HG03432 (cell line): ENCODE measurements at regions not wholly inside any gene's neighbourhood (a gene's known extent, or its start where the extent isn't known, plus 50 kb on each side); places are given as distances from the start of the nearest gene placed in this dataset.

Experiments used
- ATAC-seq: cut with Tn5 transposase; IDR thresholded peaks from one replicate; pipeline ENCODE4 v1.9.1; 2021; ENCODE audit warnings: mild to moderate bottlenecking, moderate library complexity; ENCODE audit not compliant: unreplicated experiment

DNA sequence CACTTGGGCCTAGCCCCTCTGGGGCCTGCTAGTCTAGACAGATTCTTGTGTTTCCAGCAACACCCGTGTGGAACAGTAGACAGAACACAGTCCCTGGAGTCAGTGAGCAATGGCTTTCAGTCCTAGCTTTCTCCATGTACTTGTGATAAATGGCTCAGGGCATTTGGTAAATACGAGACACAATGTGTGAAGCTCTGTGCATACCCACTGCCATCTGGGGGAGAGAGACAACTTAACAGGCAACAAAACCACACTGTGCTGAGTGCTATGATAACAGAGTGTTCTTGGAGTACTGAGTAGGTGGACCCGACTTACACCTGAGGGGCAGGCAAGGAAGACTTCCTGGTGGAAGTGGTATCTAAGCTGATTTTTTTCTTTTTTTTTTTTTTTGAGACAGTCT is 86.3 kb upstream of the TBX3 start:
- no peak for ATAC-seq

DNA sequence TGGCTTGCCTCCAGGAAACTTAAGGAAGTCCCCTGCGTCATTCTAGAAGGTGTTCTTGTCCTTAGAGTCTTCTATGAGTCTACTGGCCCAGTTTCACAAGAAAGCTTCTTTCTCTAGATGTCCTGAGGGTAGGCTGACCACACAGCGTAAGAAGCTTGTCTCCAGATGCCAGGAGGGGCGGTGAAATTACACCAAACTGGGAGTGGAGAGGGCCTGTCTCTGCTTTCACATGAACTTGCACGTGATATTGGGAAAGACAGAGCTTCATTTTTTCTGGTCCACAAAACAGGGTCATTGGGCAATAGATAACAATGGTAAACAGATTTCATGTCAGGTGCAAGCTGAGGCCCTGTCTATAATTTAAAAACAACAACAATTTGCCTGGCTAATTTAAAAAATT is 85.7 kb upstream of the TBX3 start:
- ATAC-seq: no peak

DNA sequence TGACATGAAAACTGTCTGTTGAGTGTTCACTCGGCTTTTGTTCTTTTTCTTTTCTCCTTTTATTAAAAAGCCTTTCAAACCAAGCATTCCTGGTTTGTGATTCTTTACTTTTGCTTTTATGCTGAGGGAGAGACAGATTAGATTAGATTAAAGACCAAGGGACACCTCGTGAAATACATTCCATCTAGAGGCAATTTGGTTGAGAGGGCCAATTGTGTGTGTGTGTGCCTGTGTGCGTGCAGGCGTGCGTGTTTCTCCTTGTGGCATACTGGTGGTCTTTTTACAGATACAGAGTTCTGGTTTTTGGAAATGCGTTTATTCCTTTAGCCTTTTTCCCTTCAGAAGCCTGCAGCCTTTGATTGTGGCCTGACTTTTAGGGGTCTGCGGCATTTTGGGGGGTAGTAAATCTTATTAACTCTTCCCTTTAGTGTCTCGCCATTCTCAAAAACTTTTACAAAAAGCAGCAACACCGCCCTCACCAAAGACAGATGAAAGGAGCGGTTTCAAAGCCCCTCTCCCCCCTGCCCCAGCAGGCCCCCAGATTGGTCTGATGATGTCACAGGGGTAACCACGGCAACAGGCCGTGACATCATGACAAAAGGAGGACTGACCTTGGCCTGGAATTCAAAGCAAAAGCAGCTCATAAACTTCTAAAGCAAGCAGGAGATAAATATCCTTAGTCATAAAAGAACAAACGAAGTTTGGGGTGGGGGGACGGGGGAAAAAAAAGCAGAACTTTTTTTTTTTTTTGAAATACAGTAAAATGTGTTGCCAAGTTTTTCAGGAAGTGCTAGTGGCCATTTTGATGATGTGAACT is 84.1 kb upstream of the TBX3 start:
- ATAC-seq: no peak

DNA sequence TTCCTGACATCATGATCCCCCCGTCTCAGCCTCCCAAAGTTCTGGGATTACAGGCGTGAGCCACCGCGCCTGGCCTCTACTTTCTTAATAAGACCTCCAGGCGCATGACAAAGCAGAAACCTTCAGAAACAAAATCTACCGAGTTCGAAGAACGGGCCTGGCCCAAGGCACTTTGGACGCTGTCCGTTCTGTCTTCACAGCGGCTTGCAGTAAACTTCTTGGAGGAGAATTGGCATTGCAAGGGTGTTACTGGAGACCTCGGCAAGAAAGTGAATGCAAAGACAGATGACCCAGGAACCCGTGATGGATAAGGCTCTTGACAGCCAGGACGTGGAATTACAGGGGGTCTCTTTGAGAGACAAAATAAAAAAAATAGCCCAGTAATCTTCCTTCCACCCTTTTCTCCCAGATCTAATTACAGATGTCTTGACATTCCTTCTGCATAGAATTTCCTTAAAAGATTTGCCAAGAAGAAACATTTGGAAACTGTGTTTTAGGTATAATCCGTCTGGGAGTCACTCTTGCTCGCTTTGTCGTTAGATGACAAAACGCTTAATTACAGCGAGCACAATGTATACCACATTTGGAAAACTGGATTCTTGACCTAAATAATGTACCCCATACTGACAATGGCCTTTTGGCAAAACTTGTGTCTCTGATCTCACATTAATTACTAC is 83.2 kb upstream of the TBX3 start:
- ATAC-seq: no peak

DNA sequence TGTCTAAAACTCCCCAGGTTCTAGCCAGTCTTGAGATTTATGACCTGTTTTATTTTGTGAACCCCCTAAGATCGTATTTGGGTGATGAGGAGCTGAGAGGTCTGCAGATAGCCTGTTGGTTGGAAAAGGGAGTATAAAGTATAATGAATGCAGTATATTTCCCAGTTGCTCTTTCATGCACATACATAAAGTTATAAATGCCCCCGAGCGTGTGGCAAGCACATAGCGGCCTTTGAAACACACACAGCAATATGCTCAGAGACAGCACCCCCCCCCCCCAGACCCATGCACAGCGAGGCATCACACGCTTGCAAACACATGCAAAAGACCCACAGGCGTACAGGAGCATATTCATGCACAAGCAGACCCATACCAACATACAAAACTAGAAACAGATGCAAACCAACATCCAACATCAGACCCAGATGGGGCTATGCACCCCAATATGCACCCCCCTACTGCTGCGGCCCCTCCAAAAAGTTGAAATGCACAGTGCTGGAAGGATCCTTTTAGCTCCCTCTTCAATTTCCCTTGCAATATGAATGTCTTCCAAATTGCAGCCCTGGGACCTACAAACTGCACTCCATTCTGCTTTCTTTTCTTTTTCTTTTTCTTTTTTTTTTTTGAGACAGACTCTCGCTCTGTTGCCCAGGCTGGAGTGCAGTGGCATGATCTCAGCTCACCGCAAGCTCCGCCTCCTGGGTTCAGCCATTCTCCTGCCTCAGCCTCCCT is 82.2 kb upstream of the TBX3 start:
- ATAC-seq: no peak

DNA sequence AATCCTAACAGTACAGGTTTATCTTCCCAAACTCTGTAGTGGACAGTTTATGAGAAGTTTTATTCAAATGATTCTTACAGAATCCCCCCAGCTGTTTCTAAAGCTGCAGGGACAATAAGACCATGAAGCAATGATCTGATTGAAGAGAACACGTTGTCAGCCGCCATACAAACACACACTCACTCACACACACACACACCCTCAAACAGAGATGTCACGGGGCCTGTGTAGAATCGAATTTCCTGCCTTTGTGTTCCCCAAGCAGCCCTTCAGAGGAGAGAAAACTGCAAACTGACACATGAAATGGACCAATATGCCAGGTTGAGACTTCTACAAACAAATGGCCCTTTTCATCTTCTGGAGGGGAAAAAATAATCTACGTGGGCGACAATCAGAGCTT is 80.5 kb upstream of the TBX3 start:
- ATAC-seq: no peak

DNA sequence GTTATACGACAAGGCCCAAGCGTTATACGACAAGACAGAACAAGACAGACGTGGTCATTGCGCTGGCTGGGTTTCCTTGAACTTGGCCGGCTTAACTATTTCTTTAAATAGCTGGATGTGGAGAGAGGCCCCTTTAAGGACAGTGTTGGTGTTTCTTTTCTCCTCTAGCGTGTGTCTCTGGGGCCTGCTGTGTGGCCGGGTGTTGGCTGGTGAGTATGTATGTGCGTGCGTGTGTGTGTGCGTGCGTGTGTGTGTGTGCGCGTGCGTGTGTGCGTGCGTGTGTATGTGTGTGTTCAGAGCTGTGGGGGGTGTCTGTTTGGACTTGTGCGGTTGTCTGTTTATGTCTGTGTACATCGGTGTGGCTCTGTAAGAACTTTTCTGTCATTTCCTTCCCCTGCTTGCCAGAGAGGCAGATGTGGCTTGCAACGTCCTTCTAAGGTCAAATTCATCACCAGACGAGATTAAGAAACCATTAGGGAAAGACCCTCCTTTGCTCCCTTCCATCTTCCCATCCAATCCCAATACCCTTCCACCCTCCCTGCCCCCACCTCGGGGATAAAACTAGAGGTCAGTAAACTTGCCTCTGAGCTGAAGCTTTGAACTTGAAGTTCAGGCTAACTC is 78.6 kb upstream of the TBX3 start:
- no peak for ATAC-seq

DNA sequence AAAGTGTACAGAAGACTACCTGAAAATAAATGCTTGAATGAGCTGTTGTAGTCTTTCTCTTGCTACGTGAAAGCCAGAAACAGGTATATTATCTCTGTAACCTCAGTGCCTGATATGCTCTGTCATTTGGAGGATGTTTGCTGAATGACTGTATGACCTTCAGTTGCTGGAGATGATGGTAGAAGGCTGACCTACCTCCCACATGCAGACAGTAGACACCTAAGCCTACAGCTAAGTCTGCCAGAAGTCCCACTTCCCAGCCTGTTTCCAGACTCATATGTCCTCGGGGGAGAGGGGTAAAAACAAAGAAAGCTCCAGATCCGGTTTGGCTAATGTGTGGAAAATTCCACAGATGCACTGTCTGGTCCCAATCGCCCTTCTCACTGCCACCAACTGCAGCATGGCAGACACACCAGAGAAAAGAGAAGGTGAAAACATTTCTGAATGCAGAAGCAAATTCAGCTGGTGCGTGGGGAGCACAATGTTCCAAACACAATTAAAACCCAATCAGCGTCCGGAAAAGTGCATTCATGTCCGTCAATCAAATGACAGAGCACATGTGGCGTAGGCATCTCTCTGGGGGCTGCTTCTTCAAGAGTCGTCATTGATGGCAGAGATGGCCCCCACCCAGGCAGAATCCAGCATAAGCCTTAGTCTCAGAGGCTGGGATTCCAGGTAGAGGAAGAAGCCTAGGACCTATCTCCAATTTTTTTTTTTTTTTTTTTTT is 76.3 kb upstream of the TBX3 start:
- no peak for ATAC-seq

DNA sequence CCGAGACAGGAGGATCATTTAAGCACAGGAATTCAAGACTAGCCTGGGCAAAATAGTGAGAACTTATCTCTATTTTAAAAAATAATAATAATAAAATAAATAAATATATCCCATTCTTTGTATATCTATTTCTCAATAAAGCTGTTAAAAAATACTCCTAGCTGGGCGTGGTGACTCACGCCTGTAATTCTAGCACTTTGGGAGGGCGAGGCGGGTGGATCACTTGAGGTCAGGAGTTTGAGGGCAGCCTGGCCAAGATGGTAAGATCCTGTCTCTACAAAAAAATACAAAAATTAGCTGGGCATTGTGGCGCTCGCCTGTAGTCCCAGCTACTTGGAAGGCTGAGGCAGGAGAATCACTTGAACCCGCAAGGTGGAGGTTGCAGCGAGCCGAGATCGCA is 75.7 kb upstream of the TBX3 start:
- ATAC-seq: no peak

DNA sequence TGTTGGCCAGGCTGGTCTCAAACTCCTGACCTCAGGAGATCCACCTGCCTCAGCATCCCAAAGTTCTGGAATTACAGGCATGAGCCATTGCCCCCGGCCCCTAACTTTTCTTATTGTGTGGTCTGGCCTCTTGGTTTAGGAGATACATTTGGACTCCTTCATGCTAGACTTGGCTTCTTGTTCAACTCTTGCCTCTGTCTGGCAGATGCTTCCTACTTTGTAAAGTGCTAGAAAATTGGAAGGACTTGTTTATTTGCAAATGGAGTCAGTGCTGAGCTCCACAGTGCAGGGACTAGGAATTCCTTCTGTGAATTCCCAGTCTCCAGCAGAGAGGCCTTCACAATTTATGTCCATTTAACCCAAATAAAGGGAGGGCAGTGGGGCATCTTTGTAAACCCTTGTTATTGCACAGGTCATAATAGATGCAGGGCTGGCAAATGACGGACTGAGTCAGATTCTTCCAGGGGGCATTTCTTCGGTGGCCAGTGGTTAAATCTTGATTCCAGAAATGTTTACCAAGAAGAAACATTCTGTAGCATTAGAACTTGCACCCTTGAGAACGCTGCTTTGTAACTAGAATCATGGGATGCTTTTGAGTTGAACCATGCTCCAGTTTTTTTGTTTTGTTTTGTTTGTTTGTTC is 73.8 kb upstream of the TBX3 start:
- no peak for ATAC-seq

DNA sequence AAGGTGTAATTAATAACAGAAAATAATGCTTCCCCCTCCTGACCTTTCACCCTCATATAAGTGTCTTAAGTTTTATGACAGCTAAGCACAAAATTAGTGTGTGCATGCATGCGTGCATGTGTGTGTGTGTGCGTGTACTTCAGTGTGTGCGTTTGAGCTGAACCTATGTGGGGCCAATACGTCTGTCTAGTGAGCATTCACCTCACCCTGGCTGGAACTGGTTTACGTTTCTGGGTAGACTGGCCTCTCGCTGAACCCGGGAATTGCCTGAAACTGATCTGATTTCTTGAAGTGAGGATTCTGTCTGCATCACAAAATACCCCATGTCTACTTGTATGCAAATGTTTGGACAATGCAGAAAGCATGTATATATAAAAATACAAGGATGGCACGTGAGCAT is 68.2 kb upstream of the TBX3 start:
- ATAC-seq: no peak

DNA sequence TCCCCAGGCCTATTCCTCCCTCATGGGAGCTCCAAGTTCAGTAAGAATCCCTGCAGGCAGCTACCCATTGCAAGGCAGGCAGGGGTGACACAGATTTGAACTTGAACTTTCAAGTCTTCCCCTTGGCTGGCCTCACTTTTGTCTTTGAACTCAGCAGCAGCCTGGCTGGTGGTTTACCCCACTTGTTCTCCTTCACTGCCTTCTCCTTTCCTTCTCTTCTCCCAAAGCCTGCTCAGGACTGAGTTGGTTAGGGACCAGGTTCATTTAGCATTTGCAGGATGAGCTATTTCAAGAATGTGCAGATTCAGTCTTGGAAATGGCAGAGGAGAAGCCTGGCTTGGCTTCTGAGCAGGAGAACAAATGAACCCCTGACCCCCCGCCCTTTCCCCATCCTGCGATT is 67.7 kb upstream of the TBX3 start:
- no peak for ATAC-seq

DNA sequence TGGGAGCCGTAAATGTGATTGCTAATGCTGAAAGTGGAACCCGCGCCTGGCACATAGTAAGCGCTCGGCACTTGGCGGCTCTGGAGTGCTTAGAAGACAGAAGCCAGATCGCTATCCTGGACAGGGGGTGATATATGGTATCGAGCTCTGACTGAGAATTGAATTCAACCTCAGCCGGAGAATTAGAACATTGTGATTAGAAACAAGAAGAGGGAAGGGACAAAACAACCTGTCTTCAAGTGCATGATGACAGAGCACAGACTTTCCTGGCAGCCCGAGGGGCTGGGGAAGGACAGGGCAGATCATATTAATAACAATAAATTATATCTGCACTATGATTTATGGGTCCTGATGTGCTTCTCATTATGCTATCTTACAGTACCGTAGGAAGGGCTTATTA is 66.9 kb upstream of the TBX3 start:
- no peak for ATAC-seq

DNA sequence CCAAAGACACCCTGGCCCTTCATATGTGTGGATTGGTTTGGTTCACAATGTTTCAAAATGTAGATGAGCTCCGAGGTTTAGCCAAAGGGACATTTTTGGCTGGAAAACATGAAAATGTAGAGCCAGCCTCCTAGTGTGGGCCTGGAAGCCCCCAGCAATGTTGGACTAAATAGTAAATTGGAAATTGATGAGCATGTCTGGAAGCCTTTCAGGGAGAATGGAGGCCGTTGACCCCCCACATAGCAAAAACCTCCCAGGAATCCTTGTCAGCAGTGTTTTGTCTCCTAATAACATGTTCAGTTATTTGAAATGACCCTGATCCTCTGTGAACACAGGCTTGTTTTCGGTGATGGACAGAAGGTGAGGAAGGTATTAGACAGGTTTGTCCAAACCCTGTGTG is 65.1 kb upstream of the TBX3 start:
- no peak for ATAC-seq

DNA sequence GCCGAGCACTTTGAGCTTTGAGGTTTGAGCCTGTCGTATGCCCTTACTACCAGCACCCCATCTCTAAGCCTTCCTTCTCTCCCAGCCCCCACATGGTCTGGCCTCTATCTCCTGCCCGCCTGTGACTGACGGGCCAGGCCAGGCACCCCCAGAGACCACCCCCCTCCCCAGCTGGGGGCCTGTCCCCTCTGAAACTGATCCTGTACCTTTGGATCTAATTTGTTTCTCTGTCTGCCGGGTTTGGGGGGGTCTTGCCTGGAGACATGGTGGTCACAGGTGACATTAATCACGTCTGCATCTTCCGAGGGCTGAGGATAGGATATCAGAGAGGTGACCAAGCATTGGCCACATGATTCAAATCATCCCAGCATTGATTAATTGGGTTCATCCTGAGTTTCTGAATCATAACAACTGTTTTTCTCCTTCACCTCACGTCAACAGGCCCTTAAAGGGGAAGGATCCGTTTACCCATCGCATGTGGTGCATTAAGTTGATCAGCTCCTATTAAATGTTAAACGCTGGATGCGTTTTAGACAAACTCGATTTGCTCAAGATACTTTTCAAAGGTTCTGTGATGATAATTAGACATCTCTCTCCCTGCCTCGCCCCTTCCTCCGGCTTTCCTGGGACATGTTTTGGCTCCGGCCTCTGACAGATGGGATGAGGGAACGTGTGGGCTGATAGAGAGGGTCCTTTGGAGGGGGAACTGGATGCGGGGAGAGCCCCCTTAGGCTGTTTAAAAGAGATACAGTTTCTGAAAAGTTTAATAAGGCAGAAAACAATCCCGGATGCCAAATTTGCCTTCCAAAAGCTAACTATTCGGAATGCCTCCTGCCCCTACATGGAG is 63.3 kb upstream of the TBX3 start:
- ATAC-seq: no peak

DNA sequence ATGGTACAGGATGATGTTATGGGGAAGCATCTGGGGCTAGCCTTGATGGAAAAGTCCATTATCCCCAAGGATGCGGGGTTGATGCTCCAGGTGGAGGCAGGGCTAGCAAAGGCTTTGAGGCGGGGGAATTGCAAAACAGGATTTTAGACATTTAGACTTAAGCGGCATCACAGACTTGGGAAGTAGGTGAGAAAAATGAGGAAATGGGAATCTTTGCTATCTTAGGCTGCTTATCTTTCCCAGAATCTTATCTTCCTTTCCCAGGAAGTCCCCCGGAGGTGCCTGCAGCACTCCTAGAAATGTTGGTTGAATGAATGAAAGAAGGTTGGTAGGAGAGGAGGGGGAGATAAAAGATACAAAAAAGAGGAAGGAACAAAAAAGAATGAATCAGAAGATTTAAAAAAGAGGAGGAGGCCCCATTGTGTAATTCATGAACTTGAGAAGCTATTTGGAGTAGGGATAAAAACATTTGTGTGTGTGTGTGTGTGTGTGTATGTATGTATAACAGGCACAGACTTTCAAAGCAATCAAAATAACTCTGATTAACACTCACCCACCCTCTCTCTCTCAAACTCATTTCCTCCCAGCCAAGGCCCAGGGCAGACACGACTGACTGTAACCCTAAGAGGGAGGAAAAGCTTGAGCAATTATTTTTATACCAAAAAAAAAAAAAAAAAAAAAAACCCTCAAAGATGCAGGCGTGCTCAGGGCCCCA is 62.5 kb upstream of the TBX3 start:
- no peak for ATAC-seq

DNA sequence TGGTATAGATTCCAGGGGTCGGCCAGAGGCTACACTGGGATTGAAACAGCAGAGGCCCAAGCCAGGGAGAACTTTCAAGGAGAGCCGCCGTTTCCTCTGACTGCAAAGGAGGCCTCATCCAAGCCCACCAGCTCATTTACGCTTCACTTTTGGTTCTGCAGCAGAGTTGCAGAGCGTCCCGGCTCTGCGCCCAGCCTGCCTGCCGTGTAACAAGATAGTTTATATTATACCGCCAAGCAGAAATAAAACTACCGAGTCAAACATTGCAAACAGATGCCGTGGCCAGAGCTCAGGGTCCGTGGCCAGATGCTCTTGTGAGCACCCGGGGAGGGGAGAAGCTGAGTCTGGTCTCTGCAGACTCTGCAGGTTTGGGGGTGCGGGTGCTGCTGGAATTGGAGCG is 60.7 kb upstream of the TBX3 start:
- ATAC-seq: no peak

DNA sequence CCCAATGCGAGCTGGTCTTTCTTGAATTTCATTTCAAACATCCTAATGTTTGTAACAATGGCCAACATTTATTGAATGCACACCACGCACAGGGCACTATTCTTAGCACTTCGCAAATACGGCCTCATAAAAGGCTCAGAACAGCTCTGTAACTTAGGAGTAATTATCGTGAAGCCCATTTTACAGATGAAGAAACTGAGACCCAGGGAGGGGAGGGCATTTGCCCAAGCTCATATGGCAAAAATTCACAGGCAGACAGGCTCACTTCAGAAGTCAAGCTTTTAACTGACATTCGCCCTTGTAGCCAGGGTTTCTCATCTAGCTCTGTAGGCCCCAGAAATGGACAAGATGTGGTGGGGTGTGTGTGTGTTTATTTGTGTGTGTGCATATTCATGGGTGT is 60.3 kb upstream of the TBX3 start:
- ATAC-seq: no peak

DNA sequence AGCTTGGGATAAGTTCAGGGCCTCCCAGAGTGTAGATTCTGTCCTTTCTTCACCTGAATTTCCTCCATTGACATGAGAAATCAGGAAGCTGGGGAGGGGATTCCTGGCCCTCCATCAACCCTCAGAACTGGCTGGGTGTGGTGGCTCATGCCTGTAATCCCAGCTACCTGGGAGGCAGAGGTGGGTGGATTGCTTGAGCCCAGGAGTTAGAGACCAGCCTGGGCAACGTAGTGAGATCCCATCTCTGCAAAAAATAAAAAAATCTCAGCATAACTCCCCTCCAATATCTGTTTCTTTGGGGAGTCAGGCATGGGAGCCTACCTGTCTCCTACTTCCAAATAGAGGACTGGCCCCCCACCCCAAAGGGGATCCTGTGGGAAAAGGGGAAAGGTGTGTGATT is 59.8 kb upstream of the TBX3 start:
- no peak for ATAC-seq
